GM12872 (cell line): ENCODE measurements at regions not wholly inside any gene's neighbourhood (a gene's known extent, or its start where the extent isn't known, plus 50 kb on each side); places are given as distances from the start of the nearest gene placed in this dataset.

Source experiments
- TF ChIP-seq, protein P1 (sequence below): IDR thresholded peaks from 3 replicates; pipeline ENCODE4 v1.5.1; 2011; ENCODE audit warnings: low read depth, mild to moderate bottlenecking, low read length, moderate library complexity; ENCODE audit not compliant: insufficient read depth

- TF ChIP-seq, protein P1, sequence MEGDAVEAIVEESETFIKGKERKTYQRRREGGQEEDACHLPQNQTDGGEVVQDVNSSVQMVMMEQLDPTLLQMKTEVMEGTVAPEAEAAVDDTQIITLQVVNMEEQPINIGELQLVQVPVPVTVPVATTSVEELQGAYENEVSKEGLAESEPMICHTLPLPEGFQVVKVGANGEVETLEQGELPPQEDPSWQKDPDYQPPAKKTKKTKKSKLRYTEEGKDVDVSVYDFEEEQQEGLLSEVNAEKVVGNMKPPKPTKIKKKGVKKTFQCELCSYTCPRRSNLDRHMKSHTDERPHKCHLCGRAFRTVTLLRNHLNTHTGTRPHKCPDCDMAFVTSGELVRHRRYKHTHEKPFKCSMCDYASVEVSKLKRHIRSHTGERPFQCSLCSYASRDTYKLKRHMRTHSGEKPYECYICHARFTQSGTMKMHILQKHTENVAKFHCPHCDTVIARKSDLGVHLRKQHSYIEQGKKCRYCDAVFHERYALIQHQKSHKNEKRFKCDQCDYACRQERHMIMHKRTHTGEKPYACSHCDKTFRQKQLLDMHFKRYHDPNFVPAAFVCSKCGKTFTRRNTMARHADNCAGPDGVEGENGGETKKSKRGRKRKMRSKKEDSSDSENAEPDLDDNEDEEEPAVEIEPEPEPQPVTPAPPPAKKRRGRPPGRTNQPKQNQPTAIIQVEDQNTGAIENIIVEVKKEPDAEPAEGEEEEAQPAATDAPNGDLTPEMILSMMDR, result no peak
Measured at GRCh38 chr13:99796175-99796819, 175.3 kb downstream of the ZIC5 start.

GRCh38 chr13:99792079-99792921 is 179.3 kb downstream of the ZIC5 start:
- TF ChIP-seq, protein P1, result no peak

- TF ChIP-seq, protein P1, result no peak
Measured at GRCh38 chr13:99782669-99783068, 188.9 kb downstream of the ZIC5 start.

DNA sequence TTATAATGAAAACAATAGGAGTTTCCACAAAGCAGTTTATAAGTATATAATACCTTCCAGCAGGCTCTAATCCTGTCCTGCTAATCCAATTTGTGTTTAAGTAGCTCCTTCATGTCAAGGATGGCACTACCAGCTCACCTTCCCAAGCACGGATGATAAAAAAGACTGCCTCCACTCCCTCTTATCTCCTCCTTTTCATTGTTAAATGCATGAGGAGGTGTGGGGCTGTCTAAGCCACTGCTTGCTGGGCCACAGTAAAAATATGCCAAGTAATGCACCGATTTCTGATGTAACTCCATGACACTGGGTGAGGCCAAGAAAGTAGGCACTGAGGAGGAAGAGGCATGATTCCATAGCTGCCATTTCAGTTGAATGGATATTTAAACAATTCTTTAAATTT is 193.1 kb downstream of the ZIC5 start:
- TF ChIP-seq, protein P1, result no peak

DNA sequence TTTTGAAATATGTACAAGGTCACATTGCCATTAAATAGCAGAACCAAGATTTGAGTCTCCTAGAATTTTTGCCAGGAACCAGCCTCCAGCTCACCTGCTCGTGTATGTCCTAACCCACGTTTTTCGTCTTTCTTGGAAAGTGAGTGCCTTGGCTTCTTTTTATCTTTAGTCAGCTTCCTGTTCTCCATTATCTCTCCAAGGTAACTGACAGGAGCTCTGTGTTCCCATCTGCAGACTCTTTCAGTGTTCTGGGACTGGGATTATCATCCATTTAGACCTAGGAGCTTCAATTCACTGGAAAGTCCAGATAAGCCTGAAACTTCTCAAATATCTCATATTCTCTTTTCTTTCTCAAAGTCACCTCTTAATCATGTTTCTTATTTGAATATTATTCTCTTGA is 193.7 kb downstream of the ZIC5 start:
- TF ChIP-seq, protein P1, result no peak

DNA sequence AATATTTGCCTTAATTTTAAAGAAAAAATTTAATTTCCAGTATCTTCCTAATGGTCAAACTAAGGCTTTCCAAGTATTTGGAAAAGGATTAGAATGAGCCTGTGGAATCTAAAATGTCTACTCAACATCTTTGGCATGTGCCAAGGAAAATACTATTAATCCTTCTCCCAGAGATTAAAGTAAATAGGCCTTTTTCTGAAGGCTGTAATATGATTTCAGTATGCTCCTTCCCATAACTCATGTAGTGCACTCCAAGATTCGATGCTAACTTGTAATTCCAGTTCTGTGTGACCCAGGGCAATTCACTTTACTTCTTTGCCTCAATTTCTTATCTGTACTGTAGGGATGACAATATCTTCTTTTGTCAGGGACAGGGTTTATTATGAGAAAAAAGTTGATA is 196.9 kb downstream of the ZIC5 start:
- TF ChIP-seq, protein P1, result no peak

DNA sequence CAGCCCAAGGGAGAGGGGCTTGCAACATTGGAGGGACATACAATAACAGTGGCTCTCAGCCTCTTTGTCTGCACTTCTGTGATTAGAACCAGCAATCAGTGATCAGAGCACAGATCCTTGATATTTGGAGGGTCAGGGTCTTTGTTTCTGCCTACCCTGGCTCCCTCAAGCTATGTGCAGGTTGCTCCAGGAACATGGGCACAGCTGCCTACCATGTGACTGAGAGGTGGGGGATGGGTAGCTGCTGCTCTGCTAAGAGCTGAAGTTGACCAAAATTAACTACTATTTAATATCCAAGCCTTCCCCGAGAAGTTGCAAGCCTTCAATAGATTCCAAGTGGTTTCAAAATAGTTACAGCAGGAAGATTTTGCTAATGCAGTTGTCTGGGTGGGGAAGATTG is 202.6 kb downstream of the ZIC5 start:
- TF ChIP-seq, protein P1, result no peak
